HuH-7.5 (cell line): ENCODE measurements at regions not wholly inside any gene's neighbourhood (a gene's known extent, or its start where the extent isn't known, plus 50 kb on each side); places are given as distances from the start of the nearest gene placed in this dataset.
A peak's percentile ranks its signal among the peaks of the same experiment; 100 is the strongest.
"Not testable (repeated sequence)": the region's sequence is repeated elsewhere in the genome, so short reads cannot be mapped to it uniquely, and the experiment has no call there.

Experiments
- DNase-seq: peaks from one replicate; pipeline ENCODE4 v3.0.0; 2011; ENCODE audit warnings: low spot score

- DNase-seq = no peak
Measured at GRCh38 chrX:131595120-131595519, 51.2 kb downstream of the OR13H1 start.

- no peak for DNase-seq
Measured at GRCh38 chrX:131607792-131608369, 64.0 kb downstream of the OR13H1 start.

GRCh38 chrX:131609480-131609879 is 65.6 kb downstream of the OR13H1 start:
- DNase-seq = no peak

GRCh38 chrX:131613260-131613659 is 69.4 kb downstream of the OR13H1 start:
- DNase-seq = no peak

GRCh38 chrX:131614241-131614640 is 70.4 kb downstream of the OR13H1 start:
- DNase-seq = no peak

- DNase-seq = no peak
Measured at GRCh38 chrX:131617182-131617581, 73.3 kb downstream of the OR13H1 start.

GRCh38 chrX:131621650-131622049 is 77.8 kb downstream of the OR13H1 start:
- no peak for DNase-seq

GRCh38 chrX:131626681-131627296 is 82.9 kb downstream of the OR13H1 start:
- no peak for DNase-seq

GRCh38 chrX:131630534-131630933 is 86.7 kb downstream of the OR13H1 start:
- no peak for DNase-seq

GRCh38 chrX:131633285-131633917 is 89.5 kb downstream of the OR13H1 start:
- peak; percentile 6 for DNase-seq

GRCh38 chrX:131634900-131635299 is 91.0 kb downstream of the OR13H1 start:
- DNase-seq = no peak

- no peak for DNase-seq
Measured at GRCh38 chrX:131646106-131646505, 102.2 kb downstream of the OR13H1 start.

- DNase-seq = no peak
Measured at GRCh38 chrX:131649741-131650140, 105.9 kb downstream of the OR13H1 start.

- no peak for DNase-seq
Measured at GRCh38 chrX:131650637-131651410, 107.0 kb downstream of the OR13H1 start.

- DNase-seq = not testable (repeated sequence)
Measured at GRCh38 chrX:131663726-131664125, 119.9 kb downstream of the OR13H1 start.

GRCh38 chrX:131671735-131672134 is 127.9 kb downstream of the OR13H1 start:
- DNase-seq = no peak

- DNase-seq = peak; percentile 18
Measured at GRCh38 chrX:131675596-131676194, 131.8 kb downstream of the OR13H1 start.

- DNase-seq = peak; percentile 22
Measured at GRCh38 chrX:131677655-131678628, 134.1 kb downstream of the OR13H1 start.

GRCh38 chrX:131682735-131683134 is 138.9 kb downstream of the OR13H1 start:
- DNase-seq = not testable (repeated sequence)

GRCh38 chrX:131693359-131693758 is 149.5 kb downstream of the OR13H1 start:
- no peak for DNase-seq

- not testable (repeated sequence) for DNase-seq
Measured at GRCh38 chrX:131696989-131697388, 153.1 kb downstream of the OR13H1 start.
